ENCODE measurements at regions not wholly inside any gene's neighbourhood (a gene's known extent, or its start where the extent isn't known, plus 50 kb on each side); places are given as distances from the start of the nearest gene placed in this dataset.

- no peak overlapping the region for H2BK5ac ChIP-seq (ENCODE audit: low read depth, low read length, poor library complexity, severe bottlenecking)
- H3K23ac ChIP-seq (ENCODE audit: low read depth, low read length) = no peak overlapping the region
- no peak overlapping the region for H3K18ac ChIP-seq (ENCODE audit: low read depth, low read length)
- dilution Hi-C loops (cut with HindIII; ENCODE audit: low sequenced_read_pairs, unreplicated experiment) (no loop called here), in situ Hi-C loops (cut with MboI; ENCODE audit: low sequenced_read_pairs) (no loop called here), intact Hi-C loops (cut with micrococcal nuclease) (no loop called here)
- no peak overlapping the region for H2AFZ ChIP-seq (replicated peaks; ENCODE audit: low read length, poor library complexity)
- H2AK9ac ChIP-seq (replicated peaks; ENCODE audit: low read depth, low read length, poor library complexity) = no peak overlapping the region
- no peak for ATAC-seq (ENCODE audit: low read depth)
- no peak overlapping the region for H3K4me2 ChIP-seq (ENCODE audit: low read depth, low read length)
- TF ChIP-seq MAFK (IDR thresholded peaks at IDR 0.05; ENCODE audit: low read depth, low read length) (no peak), CEBPB (IDR thresholded peaks at IDR 0.05; ENCODE audit: low read depth, low read length) (no peak), CTCF (conservative IDR thresholded peaks at IDR 0.05; ENCODE audit: low read depth, low read length) (no peak), USF2 (IDR thresholded peaks at IDR 0.05; ENCODE audit: low read depth, low read length) (no peak), POLR2A (IDR thresholded peaks at IDR 0.05; ENCODE audit: low read depth, low read length) (no peak)
- no peak overlapping the region for H2AK5ac ChIP-seq (ENCODE audit: low read depth, low read length)
- H3K27ac ChIP-seq (ENCODE audit: insufficient read depth, low read length) = no peak overlapping the region
- ChIA-PET CTCF (no interaction called here), POLR2A (ENCODE audit: unreplicated experiment) (no interaction called here)
- no peaks in the 10 kb centered on the region for H3K9me3 ChIP-seq (ENCODE audit: control insufficient read depth, insufficient read depth, low read length)
- no peaks in the 10 kb centered on the region for H3K79me1 ChIP-seq (ENCODE audit: low read depth in 1 of 2, low read length in 2 of 2)
- H3K4me3 ChIP-seq (ENCODE audit: insufficient read depth, low read depth, low read length) = no peak overlapping the region
- no peak overlapping the region for H4K5ac ChIP-seq (ENCODE audit: low read depth, low read length)
- H2BK120ac ChIP-seq (ENCODE audit: low read depth, low read length) = no peak overlapping the region
- H3K27me3 ChIP-seq (ENCODE audit: control insufficient read depth, insufficient read depth, low read length) = no peaks in the 10 kb centered on the region
- no peak overlapping the region for H3K14ac ChIP-seq (replicated peaks; ENCODE audit: low read depth, low read length)
- no peak overlapping the region for H2BK15ac ChIP-seq (ENCODE audit: low read depth, low read length)
- no peak overlapping the region for H3K56ac ChIP-seq (ENCODE audit: extremely low read depth, insufficient read depth, low read length)
- whole genome bisulfite sequencing, 2 experiments (ENCODE audit: extremely low coverage in 2 of 2, insufficient read length in 1 of 2) = no CpG with 5 or more reads among the region's 3 CpGs
- no TSS peak for BruUV-seq (replicated peaks)
- no peak overlapping the region for H2BK20ac ChIP-seq (ENCODE audit: low read depth, low read length)
- no peak for DNase-seq
- no peaks in the 10 kb centered on the region for H3K36me3 ChIP-seq (ENCODE audit: control insufficient read depth, insufficient read depth, low read length)
- no peaks in the 10 kb centered on the region for H4K20me1 ChIP-seq (ENCODE audit: insufficient read depth, low read length)
- H3K4me1 ChIP-seq (ENCODE audit: control insufficient read depth, insufficient read depth, low read length) = no peaks in the 10 kb centered on the region
- H4K8ac ChIP-seq (ENCODE audit: low read depth in 2 of 2, low read length in 2 of 2) = no peak overlapping the region
- H3K9me1 ChIP-seq (ENCODE audit: insufficient read depth, low read length) = no peaks in the 10 kb centered on the region
- no peak overlapping the region for H4K91ac ChIP-seq (ENCODE audit: insufficient read depth, low read depth, low read length)
- H3K4ac ChIP-seq (ENCODE audit: low read depth, low read length) = no peak overlapping the region
- H3K9ac ChIP-seq (ENCODE audit: low read depth, low read length) = no peak overlapping the region
Observed at GRCh38 chr13:105591277-105591676, 944.2 kb downstream of the EFNB2 start.

Data from IMR-90 (cell line).